ENCODE measurements at regions not wholly inside any gene's neighbourhood (a gene's known extent, or its start where the extent isn't known, plus 50 kb on each side); places are given as distances from the start of the nearest gene placed in this dataset.

GRCh38 chr3:164477403-164477802 is 600.9 kb downstream of the SI start:
- Histone ChIP-seq H3K27me3 (ENCODE audit: control insufficient read depth in 2 of 2, insufficient read depth in 2 of 2, low read length in 2 of 2) (no peaks in the 10 kb centered on the region), H3K79me2 (ENCODE audit: control insufficient read depth, insufficient read depth, low read length) (no peaks in the 10 kb centered on the region), H3K36me3 (ENCODE audit: control insufficient read depth, insufficient read depth, low read length) (no peaks in the 10 kb centered on the region), H3K9ac (ENCODE audit: insufficient read depth in 1 of 2, low read depth in 2 of 2, low read length in 2 of 2) (no peak overlapping the region), H3K4me1 (replicated peaks in 1 of 2; ENCODE audit: control insufficient read depth in 2 of 2, insufficient read depth in 2 of 2, low read length in 2 of 2) (no peaks in the 10 kb centered on the region), H3K4me2 (ENCODE audit: insufficient read depth, low read length) (no peak overlapping the region), H3K9me3 (replicated peaks; ENCODE audit: control insufficient read depth, insufficient read depth, low read depth, low read length) (no peaks in the 10 kb centered on the region), H3K4me3 (no peak overlapping the region), H4K20me1 (replicated peaks; ENCODE audit: control insufficient read depth, insufficient read depth, low read length) (no peaks in the 10 kb centered on the region), H2AFZ (ENCODE audit: low read depth, low read length) (no peak overlapping the region), H3K9me1 (ENCODE audit: control insufficient read depth, insufficient read depth, low read length) (no peaks in the 10 kb centered on the region), H3K27ac (ENCODE audit: extremely low read depth, low read depth, low read length) (no peak overlapping the region)
- CTCF ChIA-PET (ENCODE audit: low intra/inter-chr PET ratio): no interaction called here
- POLR2A ChIA-PET: no interaction called here
- intact Hi-C loops (cut with micrococcal nuclease) (no loop called here), in situ Hi-C loops (cut with MboI) (no loop called here)
- ATAC-seq (no peak), DNase-seq (ENCODE audit: extremely low read depth in 1 of 4, low spot score in 3 of 4) (no peak), FAIRE-seq (no peak)
- no peak for TF ChIP-seq PCBP1 (IDR thresholded peaks at IDR 0.05; ENCODE audit: low read depth, low read length, poor library complexity, severe bottlenecking)
- no peak for TF ChIP-seq ZNF23 (CRISPR knock-in tag; IDR thresholded peaks at IDR 0.05)
- TF ChIP-seq MTA2 (IDR thresholded peaks at IDR 0.05; ENCODE audit: low read depth): no peak
- TF ChIP-seq HNRNPL (IDR thresholded peaks at IDR 0.05; ENCODE audit: low read depth, low read length): no peak
- 0% methylated on average over 1 of the region's 1 CpG for WGBS (ENCODE audit: insufficient coverage, low coverage, missing lambda C conversion rate)
- BruUV-seq (replicated peaks): no TSS peak

- Histone ChIP-seq H3K4me2 (ENCODE audit: insufficient read depth, low read length) (no peak overlapping the region), H3K4me3 (no peak overlapping the region), H3K4me1 (replicated peaks in 1 of 2; ENCODE audit: control insufficient read depth in 2 of 2, insufficient read depth in 2 of 2, low read length in 2 of 2) (no peaks in the 10 kb centered on the region), H3K9ac (ENCODE audit: insufficient read depth in 1 of 2, low read depth in 2 of 2, low read length in 2 of 2) (no peak overlapping the region), H3K9me3 (replicated peaks; ENCODE audit: control insufficient read depth, insufficient read depth, low read depth, low read length) (no peaks in the 10 kb centered on the region), H3K27me3 (ENCODE audit: control insufficient read depth in 2 of 2, insufficient read depth in 2 of 2, low read length in 2 of 2) (no peaks in the 10 kb centered on the region), H3K27ac (ENCODE audit: extremely low read depth, low read depth, low read length) (no peak overlapping the region), H3K36me3 (ENCODE audit: control insufficient read depth, insufficient read depth, low read length) (no peaks in the 10 kb centered on the region), H3K9me1 (ENCODE audit: control insufficient read depth, insufficient read depth, low read length) (no peaks in the 10 kb centered on the region), H4K20me1 (replicated peaks; ENCODE audit: control insufficient read depth, insufficient read depth, low read length) (no peaks in the 10 kb centered on the region), H2AFZ (ENCODE audit: low read depth, low read length) (no peak overlapping the region), H3K79me2 (ENCODE audit: control insufficient read depth, insufficient read depth, low read length) (no peaks in the 10 kb centered on the region)
- in situ Hi-C loops (cut with MboI): no loop called here
- ChIA-PET CTCF (ENCODE audit: low intra/inter-chr PET ratio) (no interaction called here), POLR2A (no interaction called here)
- ATAC-seq (no peak), FAIRE-seq (no peak), DNase-seq (ENCODE audit: extremely low read depth in 1 of 4, low spot score in 3 of 4) (no peak)
- intact Hi-C loops (cut with micrococcal nuclease): no loop called here
- 6% methylated on average over 3 of the region's 3 CpGs for WGBS (ENCODE audit: insufficient coverage, low coverage, missing lambda C conversion rate)
- no TSS peak for BruUV-seq (replicated peaks)
- no peak for TF ChIP-seq ELF1 (tag; IDR thresholded peaks at IDR 0.05)
- TF ChIP-seq ZNF778 (CRISPR knock-in tag; IDR thresholded peaks at IDR 0.05): no peak
- no peak for TF ChIP-seq SMARCB1 (IDR thresholded peaks at IDR 0.05; ENCODE audit: insufficient read length, low read depth)
- TF ChIP-seq SLC30A9 (CRISPR knock-in tag; IDR thresholded peaks at IDR 0.05): no peak
- TF ChIP-seq ZC3H8 (IDR thresholded peaks at IDR 0.05): no peak
- TF ChIP-seq ATF2 (CRISPR knock-in tag; IDR thresholded peaks at IDR 0.05): no peak
- no peak for TF ChIP-seq POLR3A (IDR thresholded peaks at IDR 0.05; ENCODE audit: borderline replicate concordance, extremely low read depth, insufficient read depth, insufficient read length)
- TF ChIP-seq FOXO4 (CRISPR knock-in tag; IDR thresholded peaks at IDR 0.05): no peak
- TF ChIP-seq ATF3 (IDR thresholded peaks at IDR 0.05): no peak
- no peak for TF ChIP-seq ATF3 (CRISPR knock-in tag; conservative IDR thresholded peaks at IDR 0.05)
- no peak for TF ChIP-seq SRSF3 (IDR thresholded peaks at IDR 0.05; ENCODE audit: insufficient read depth, low read length)
- no peak for TF ChIP-seq ZNF785 (CRISPR knock-in tag; IDR thresholded peaks at IDR 0.05)
Measured at GRCh38 chr3:164476631-164477030, 601.7 kb downstream of the SI start.
